WERI-Rb-1 (cell line): ENCODE measurements at regions not wholly inside any gene's neighbourhood (a gene's known extent, or its start where the extent isn't known, plus 50 kb on each side); places are given as distances from the start of the nearest gene placed in this dataset.

Experiments
- DNase-seq: peaks from one replicate; pipeline ENCODE4 v3.0.0-alpha.2; 2020
- H3K27ac ChIP-seq: fragments of 250-450 bp; sonication (Bioruptor Pico); 2 replicates; pipeline ENCODE4 v1.5.1; 2020; ENCODE audit warnings: mild to moderate bottlenecking, moderate library complexity
- H3K27me3 ChIP-seq: fragments of 250-450 bp; sonication (Bioruptor Pico); 2 replicates; pipeline ENCODE4 v1.5.1; 2021; ENCODE audit warnings: mild to moderate bottlenecking, low read depth, moderate library complexity; ENCODE audit not compliant: insufficient read depth, severe bottlenecking
- H3K36me3 ChIP-seq: fragments of 250-450 bp; sonication (Bioruptor Pico); 2 replicates; pipeline ENCODE4 v1.5.1; 2020; ENCODE audit warnings: mild to moderate bottlenecking, moderate library complexity
- H3K4me3 ChIP-seq: 2 replicates; pipeline ENCODE4 v1.5.1; 2011; ENCODE audit warnings: low read depth, mild to moderate bottlenecking, control low read depth, low read length
- H3K9me3 ChIP-seq: fragments of 250-450 bp; sonication (Bioruptor Pico); 2 replicates; pipeline ENCODE4 v1.5.1; 2021; ENCODE audit warnings: mild to moderate bottlenecking, moderate library complexity; ENCODE audit not compliant: severe bottlenecking
- TF ChIP-seq, protein P1 (sequence below): IDR thresholded peaks from 2 replicates; pipeline ENCODE4 v1.5.1; 2011; ENCODE audit warnings: low read depth, mild to moderate bottlenecking, control low read depth, inconsistent platforms, low read length

DNA sequence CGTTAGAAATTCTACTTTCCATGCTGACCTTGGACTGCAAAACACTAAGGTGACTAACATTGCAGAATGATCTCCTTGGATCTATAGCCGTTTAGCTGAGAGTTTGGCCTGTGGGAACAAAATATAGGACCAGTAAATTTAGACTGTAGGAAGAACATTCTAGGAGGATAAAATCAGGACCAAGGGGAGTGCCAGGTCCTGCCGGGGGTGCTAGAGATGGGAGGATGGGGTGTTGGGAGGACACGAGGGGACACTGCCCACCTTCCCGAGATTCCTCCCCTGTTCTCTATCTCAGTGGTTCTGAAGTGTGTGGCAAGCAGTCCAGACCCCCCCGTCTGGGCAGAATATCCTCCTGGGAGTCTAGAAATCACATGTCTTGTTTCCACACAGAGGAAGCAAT lies 445.2 kb downstream of the ZSWIM6 start:
- Histone ChIP-seq H3K36me3 (no peaks in the 10 kb centered on the region), H3K27me3 (peaks cover 9% of the 10 kb centered on the region), H3K27ac (no peak overlapping the region), H3K9me3 (no peaks in the 10 kb centered on the region), H3K4me3 (no peak overlapping the region)
- TF ChIP-seq, protein P1, sequence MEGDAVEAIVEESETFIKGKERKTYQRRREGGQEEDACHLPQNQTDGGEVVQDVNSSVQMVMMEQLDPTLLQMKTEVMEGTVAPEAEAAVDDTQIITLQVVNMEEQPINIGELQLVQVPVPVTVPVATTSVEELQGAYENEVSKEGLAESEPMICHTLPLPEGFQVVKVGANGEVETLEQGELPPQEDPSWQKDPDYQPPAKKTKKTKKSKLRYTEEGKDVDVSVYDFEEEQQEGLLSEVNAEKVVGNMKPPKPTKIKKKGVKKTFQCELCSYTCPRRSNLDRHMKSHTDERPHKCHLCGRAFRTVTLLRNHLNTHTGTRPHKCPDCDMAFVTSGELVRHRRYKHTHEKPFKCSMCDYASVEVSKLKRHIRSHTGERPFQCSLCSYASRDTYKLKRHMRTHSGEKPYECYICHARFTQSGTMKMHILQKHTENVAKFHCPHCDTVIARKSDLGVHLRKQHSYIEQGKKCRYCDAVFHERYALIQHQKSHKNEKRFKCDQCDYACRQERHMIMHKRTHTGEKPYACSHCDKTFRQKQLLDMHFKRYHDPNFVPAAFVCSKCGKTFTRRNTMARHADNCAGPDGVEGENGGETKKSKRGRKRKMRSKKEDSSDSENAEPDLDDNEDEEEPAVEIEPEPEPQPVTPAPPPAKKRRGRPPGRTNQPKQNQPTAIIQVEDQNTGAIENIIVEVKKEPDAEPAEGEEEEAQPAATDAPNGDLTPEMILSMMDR = no peak
- DNase-seq = no peak

DNA sequence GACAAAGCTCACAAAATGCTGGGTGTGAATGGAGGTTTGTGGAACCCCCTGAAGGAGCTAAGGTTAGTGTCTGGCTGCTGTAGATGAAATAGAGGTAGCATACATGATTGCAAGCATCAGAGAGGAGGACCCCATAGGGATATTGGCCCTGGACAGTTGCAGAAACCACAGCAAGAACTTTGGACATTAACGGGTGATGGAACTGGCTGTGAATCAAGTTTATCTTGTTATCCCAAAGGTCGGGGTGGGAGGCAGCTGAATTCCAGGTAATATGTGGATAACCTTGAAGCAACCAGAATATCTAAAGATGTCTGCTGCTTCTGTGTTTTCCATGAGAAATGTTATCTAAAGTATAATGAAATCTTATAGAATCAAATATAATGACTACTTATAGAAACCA lies 447.7 kb downstream of the ZSWIM6 start:
- TF ChIP-seq, protein P1 = no peak
- Histone ChIP-seq H3K4me3 (no peak overlapping the region), H3K9me3 (no peaks in the 10 kb centered on the region), H3K27ac (no peak overlapping the region), H3K36me3 (no peaks in the 10 kb centered on the region), H3K27me3 (peaks cover 7% of the 10 kb centered on the region)
- DNase-seq = no peak

DNA sequence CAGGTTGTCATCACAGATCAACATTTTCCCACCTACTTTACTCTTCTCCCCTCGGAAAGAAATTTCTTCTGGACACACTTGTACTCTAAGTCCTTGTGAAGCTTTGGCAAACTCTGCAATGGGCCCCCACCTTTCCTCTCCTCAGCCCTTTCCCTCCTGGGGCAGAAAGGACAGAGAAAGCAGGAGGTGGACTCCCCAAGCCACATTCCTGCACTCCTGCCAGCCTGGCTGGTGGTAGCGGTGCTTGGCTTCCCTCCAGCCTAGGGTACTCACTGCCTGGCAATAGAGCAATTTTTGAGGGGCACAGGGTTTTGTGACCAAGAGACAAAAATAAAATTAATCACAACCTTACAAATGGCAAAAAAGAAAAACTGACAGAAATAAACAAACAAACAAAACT lies 451.4 kb downstream of the ZSWIM6 start:
- Histone ChIP-seq H3K4me3 (no peak overlapping the region), H3K27me3 (peaks cover 4% of the 10 kb centered on the region), H3K9me3 (no peaks in the 10 kb centered on the region), H3K27ac (no peak overlapping the region), H3K36me3 (no peaks in the 10 kb centered on the region)
- TF ChIP-seq, protein P1 = no peak
- DNase-seq = no peak

DNA sequence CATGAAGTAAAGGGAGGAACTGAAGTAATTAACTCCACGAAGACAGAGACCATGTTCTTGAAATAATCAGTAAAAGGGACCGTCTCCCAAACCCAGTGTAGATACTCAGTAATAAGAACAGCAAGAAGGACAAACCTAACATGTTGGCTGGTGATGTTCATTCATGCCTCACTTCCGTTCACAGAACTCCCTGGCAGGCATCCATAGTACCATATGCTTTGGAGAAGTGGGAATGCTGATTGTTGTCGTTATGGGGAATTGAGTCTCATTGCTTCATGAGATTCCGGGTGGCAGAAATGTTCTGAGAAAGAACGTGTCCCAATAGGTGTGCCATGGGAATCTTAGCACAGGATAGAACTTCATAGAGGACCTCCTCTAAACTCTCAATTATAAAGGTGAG lies 452.3 kb downstream of the ZSWIM6 start:
- no peak for DNase-seq
- TF ChIP-seq, protein P1 = no peak
- Histone ChIP-seq H3K9me3 (no peaks in the 10 kb centered on the region), H3K27ac (no peak overlapping the region), H3K4me3 (no peak overlapping the region), H3K36me3 (no peaks in the 10 kb centered on the region), H3K27me3 (peaks cover 3% of the 10 kb centered on the region)

DNA sequence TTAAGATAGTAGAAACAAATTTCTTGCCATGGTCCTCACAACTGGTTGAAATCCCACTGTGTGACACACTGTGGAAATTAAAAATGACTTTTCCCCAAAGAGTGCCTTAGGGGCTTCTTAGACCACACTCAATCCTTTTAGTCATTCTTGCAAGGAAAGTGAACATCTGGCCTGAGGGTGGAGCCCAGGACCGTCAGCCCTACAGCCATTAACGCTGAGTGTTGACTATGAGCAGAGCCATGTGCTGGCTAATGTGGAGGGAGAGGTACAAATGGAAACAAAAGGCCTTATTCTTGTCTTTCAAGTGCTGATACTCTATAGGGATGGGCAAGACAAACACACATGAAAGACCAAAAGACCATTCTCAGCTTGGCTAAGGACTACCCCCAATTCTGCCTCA lies 456.5 kb downstream of the ZSWIM6 start:
- DNase-seq = no peak
- Histone ChIP-seq H3K4me3 (no peak overlapping the region), H3K27me3 (no peaks in the 10 kb centered on the region), H3K36me3 (no peaks in the 10 kb centered on the region), H3K9me3 (no peaks in the 10 kb centered on the region), H3K27ac (no peak overlapping the region)
- TF ChIP-seq, protein P1 = no peak

DNA sequence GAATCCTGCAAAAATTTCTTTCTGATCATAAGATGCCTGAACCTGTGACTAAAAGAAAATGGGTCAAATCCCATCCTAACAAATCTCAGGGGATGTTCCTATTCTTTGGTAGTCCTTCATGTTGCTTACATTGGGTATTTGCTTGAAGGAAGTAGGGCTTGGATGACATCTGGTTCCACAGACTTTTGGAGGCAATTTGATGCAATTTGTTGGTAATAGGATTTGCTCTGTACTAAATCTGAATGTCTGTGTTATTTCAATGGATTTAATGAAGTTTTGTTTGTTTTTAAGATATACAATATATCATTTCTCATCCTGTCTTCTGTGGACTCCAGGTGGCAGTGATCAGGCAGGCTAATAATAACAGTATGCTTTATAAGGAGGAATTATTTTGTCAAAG lies 457.9 kb downstream of the ZSWIM6 start:
- Histone ChIP-seq H3K27ac (no peak overlapping the region), H3K36me3 (no peaks in the 10 kb centered on the region), H3K27me3 (no peaks in the 10 kb centered on the region), H3K4me3 (no peak overlapping the region), H3K9me3 (no peaks in the 10 kb centered on the region)
- TF ChIP-seq, protein P1 = no peak
- DNase-seq = no peak
